ENCODE measurements at regions not wholly inside any gene's neighbourhood (a gene's known extent, or its start where the extent isn't known, plus 50 kb on each side); places are given as distances from the start of the nearest gene placed in this dataset.
"Not testable (repeated sequence)": the region's sequence is repeated elsewhere in the genome, so short reads cannot be mapped to it uniquely, and the experiment has no call there.

- DNase-seq (ENCODE audit: extremely low read depth, low read depth, low spot score), result no peak
These were observed 199.2 kb upstream of the SULF2 start for GRCh38 chr20:47984437-47984836.

DNA sequence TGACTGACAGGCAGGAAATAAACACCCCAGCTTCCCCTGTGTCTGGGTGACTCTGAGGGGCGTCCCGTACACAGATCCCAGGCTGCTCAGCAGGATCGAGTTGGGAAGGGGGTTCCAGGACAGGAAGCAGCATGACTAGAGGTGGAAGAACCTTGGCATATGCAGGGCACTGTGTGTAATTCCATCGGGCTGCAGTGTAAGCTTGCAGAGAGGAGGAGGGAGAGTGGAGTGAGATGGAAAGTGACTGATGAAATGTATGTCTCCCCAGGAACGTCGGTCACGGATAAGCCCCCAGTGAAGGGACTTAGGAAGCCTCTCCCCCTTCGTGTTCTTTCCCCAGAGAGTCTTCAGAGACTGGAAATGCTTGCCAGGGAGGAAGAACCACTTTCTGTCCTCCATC is 198.4 kb upstream of the SULF2 start:
- not testable (repeated sequence) for DNase-seq (ENCODE audit: extremely low read depth, low read depth, low spot score)

DNA sequence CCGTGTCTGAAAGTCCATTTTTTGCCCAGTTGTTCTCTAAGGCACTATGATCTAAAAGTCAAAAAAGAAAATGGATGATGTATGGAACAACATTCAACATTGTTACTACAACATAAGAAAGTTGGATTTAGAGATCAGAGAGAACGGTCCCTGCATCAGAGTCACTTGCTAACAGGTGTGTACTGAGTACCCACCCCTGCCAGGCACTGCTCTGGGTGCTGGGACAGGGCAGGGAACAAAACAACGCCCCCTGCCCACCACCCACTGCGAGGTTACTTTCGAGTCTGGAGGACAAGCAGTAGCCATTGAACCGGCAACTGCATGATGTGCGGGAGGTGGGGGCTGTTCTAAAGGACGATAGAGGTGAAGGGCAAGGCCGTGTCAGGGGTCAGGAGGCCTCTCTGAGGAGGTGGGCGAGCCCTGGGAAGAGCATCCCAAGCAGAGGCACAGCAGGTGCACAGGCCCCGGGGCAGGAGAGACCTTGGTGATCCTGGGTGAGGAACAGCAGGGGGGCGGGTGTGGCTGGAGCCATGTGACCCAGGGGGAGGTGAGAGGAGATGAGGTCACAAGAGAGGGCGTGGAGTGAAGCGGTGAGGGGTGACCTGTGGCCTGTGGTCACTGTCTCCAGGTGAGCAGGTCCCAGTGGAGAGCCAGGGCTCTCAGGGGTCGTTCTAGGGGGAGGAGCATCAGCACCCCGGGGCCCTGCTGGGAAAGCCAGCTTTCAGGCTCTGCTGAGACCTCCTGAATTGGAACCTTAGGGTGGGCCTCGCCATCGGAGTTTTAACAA is 197.5 kb upstream of the SULF2 start:
- DNase-seq (ENCODE audit: extremely low read depth, low read depth, low spot score), result no peak

DNA sequence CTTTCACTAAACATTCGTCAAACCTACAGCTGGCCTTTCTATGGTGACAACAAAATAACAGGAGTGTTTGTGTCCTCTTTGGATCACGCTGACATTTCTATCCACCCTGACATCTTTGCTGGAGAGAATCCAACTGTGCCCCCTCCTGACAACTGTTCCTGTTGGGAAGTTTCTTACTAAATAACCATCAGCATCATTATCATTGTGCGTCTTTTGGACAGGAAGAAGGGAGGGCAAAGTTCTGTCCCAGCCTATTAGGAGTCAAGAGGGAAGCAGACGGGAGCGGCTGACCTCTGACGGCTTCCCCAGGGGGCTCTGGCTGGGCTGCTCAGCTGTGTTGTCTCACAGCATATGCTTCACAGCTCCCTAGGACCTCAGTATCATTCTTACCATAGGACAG is 195.9 kb upstream of the SULF2 start:
- DNase-seq (ENCODE audit: extremely low read depth, low read depth, low spot score), result no peak

DNA sequence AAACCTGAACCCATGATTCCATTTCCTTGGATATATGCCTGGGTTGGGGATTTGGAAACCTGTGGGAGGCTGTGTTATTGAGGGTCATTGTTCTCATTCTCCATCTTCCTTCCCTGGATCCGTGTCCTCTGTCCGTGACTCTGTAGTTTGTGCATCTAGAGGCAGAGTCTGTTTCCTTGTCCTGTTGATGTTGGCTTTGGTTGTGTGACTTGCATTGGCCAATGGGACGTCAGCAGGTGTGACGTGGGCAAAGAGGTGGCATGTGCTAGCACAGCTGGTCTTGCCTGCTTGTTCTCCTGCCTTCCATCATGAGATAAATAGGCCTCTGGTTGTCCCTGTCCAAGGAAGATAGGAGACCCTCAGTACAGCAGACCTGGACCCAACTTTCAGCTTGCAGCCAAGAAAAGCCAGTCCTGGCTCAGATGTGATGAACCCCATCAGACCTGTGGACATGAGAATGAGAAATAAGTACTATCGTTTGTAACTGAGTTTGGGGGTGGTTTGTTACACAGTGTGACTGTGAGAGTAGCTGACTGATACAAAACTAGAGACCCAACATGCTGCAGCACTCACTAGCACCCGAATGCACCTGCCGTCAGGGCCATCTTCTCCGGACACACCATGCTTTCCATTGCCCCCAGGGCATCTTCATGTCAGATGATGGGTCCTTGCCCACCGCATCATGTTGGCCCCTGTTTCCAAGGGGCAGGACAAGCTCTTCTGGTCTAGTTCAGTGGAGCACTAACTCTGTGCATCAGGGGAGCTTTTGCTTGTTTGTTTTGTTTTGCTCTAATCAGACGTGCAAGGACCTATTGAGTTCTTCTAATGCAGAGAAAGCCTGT is 195.3 kb upstream of the SULF2 start:
- DNase-seq (ENCODE audit: extremely low read depth, low read depth, low spot score), result no peak

DNA sequence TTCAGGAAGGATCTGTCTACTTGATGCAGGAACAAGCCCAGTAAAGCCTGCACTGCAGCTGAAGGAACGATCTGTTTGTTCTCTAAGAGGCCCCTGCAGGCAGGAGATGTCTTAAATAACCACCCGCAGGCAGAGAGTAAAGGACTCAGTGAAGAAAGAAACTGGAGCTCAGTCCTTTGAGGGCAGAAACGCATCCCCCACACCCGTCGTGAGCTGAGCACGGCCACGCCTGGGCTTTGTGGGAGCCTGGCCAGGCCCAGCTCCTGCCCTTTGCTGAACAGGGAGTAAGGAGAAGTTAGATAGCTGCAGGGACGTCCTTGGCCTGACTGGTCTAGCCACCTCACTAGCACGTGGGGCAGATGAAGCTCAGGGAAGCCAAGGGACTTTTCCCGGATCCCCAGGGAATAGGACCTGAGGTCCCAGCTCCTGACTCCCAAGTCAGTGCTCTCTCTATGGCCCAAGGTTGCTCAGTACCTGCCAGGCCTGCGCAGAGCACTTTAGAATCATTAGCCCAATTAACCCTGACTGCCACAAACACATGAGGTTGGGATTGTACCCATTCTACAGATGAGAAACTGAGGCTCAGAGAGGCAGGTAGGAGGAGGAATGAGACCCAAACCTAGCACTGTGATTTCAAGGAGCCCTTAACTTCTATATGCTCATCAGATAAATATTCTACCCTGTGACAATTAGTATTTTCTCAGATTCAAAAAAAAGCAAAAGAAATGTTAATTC is 194.2 kb upstream of the SULF2 start:
- not testable (repeated sequence) for DNase-seq (ENCODE audit: extremely low read depth, low read depth, low spot score)

DNA sequence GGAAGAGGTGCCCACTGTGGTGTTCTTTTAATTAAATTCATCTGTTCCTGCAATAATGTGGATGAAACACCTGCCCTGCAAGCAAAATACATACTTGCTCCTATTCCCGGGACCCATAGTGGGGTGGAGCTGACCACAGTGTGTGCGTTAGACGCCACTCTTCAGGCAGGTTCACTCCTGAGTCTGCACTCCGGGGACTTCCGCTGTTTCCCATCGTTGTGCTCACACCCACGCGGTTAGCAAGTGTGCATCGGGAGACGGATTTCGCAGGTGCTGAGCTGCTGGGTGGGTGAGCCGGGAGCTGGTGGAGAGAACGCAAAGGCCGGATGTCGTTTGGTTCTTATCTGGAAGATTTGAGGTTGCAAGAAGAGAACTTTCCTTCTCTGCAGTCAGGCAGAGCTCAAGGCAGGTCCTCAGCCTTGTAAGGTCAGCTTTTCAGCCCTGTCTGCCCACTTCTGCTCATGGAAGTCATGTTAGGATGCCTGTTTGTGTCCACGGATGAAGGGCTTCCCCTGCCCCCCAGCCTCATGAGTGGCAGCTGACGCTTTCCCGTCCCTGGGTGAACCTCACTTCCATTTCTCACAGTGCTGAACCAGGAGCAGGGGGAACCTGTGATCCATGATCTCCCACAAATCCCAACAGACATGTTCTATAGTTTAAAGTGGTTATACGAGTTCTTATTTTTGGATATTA is 193.3 kb upstream of the SULF2 start:
- DNase-seq (ENCODE audit: extremely low read depth, low read depth, low spot score), result not testable (repeated sequence)

- DNase-seq (ENCODE audit: extremely low read depth, low read depth, low spot score), result not testable (repeated sequence)
These were observed 192.5 kb upstream of the SULF2 start for GRCh38 chr20:47977789-47978252.

DNA sequence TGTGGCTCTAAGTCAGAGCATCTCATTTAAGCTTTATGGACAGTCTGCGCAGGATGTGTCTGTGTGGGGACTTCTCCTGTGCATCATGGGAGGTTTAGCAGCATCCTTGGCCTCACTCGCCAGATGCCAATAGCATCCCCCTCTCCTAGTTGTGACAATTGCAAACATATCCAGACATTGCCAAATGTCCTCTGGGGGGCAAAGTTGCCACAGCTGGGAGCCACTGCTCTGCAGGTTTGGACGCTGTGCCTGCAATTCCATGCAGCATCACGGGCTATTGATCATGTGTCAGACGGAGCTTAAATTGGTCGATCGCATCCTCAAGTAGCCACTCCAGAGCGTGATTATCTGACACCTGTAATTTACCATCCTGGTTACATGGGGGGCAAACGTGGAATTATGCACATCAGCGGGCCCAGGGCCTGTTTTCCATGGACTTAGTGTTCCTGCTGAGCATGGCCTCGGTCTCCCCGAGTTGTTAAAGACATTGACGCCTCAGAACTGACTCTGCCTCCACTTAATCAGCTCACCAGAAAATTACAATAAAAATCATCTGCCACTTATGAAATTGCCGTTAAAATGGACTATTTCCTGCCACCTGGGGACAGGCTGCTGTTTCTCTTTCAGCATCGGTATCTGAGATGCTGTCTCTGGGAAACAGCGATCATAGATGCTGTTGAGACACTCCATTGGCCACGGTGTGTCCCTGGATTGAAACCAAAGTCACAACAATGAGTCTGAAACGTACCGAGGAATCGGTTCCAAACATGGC is 191.9 kb upstream of the SULF2 start:
- not testable (repeated sequence) for DNase-seq (ENCODE audit: extremely low read depth, low read depth, low spot score)

GRCh38 chr20:47974234-47974878 is 189.1 kb upstream of the SULF2 start:
- DNase-seq (ENCODE audit: extremely low read depth, low read depth, low spot score), result no peak

DNA sequence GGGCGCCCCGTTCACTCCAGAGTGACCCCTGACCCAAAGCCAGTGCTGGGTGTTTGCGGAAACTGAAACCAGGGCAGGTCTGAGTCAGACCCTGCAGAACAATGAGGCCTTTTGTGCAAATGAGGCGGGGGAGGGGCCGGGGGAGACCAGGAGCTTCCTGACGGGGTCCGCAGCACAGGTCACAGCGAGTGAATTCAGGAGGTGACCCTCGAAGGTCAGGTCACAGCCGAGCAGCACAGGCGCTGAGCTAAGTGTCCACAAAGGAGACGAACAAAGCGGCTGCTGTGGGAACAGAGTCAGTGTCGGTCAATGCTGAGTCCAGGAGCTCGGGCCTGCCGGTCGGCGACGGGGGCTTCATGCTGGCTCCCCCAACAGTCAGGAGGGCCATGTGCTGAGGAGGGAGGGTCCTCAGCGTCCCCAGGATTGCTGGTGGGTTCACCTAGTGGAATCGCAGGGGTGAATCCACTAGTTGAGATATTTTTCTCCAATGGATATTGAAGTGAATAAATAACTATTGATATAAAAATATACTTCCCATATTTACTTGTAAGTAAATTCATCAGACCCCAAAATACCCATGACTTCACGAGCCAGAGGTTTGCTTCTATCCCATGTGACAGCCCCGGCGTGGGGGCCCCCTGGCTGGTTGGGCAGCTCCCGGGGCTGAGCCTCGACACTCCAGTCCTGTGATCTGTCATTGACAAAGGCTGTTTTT is 188.4 kb upstream of the SULF2 start:
- DNase-seq (ENCODE audit: extremely low read depth, low read depth, low spot score), result no peak

GRCh38 chr20:47972916-47973309 is 187.6 kb upstream of the SULF2 start:
- DNase-seq (ENCODE audit: extremely low read depth, low read depth, low spot score), result no peak

GRCh38 chr20:47972297-47972915 is 187.1 kb upstream of the SULF2 start:
- DNase-seq (ENCODE audit: extremely low read depth, low read depth, low spot score), result not testable (repeated sequence)

DNA sequence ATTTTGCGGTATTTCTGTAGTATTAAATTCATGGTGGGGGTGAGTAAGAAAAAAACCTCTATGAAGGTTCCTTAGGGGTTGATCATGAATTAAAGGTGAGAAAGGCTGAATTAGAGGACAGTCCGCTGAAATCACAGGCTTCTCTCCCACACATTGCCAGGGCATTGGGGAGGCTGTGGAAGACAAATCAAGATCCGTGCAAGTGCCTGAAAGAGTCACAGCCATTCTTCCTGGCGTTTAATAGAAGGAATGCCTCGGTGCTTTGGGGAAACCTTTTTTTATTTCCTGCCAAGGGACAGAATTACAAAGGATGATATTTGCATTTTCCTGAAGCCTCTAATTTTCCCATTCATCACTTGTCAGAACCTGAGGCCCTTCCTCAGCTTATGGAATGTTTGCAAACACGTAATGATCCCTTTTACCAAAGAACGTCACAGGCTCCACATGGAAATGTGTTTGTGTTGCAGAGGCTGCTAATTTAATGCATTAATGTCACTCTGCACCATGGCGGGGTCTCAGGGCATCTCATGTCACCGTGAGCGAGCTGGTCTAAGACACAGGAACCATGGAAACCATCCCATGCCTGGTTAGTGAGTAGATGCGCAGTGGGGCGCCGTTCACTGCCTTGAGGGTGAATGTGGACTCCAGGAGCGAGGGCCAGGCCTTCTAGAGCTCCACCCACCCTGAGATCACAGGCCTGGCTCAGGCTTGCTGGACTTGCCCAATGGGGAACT is 185.9 kb upstream of the SULF2 start:
- DNase-seq (ENCODE audit: extremely low read depth, low read depth, low spot score), result no peak

- DNase-seq (ENCODE audit: extremely low read depth, low read depth, low spot score), result no peak
These were observed 185.1 kb upstream of the SULF2 start for GRCh38 chr20:47970282-47970903.

GRCh38 chr20:47969426-47969825 is 184.1 kb upstream of the SULF2 start:
- no peak for DNase-seq (ENCODE audit: extremely low read depth, low read depth, low spot score)

All from glomerular endothelial cell (primary cell).